ENCODE measurements at regions not wholly inside any gene's neighbourhood (a gene's known extent, or its start where the extent isn't known, plus 50 kb on each side); places are given as distances from the start of the nearest gene placed in this dataset.

DNA sequence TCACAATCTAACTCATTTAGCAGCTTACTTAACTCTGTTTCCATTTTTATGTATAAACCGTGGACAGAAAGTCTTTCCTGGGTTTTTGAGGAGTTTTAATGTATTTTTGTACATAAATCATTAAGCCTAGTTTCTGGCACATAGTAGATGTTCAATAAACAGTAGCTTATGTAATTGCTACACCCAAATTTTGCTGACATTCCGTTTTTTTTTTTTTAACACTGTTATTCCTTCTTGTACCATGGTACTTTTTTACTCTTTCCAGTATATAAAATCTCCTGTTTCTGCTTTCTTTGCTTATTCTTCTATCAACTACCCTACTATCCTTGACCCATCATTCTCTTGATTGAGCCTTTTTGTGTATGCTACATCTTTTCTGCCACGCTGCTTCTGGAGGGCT lies 1151.3 kb upstream of the CRIM1 start (continued):
- TF ChIP-seq, protein P1, sequence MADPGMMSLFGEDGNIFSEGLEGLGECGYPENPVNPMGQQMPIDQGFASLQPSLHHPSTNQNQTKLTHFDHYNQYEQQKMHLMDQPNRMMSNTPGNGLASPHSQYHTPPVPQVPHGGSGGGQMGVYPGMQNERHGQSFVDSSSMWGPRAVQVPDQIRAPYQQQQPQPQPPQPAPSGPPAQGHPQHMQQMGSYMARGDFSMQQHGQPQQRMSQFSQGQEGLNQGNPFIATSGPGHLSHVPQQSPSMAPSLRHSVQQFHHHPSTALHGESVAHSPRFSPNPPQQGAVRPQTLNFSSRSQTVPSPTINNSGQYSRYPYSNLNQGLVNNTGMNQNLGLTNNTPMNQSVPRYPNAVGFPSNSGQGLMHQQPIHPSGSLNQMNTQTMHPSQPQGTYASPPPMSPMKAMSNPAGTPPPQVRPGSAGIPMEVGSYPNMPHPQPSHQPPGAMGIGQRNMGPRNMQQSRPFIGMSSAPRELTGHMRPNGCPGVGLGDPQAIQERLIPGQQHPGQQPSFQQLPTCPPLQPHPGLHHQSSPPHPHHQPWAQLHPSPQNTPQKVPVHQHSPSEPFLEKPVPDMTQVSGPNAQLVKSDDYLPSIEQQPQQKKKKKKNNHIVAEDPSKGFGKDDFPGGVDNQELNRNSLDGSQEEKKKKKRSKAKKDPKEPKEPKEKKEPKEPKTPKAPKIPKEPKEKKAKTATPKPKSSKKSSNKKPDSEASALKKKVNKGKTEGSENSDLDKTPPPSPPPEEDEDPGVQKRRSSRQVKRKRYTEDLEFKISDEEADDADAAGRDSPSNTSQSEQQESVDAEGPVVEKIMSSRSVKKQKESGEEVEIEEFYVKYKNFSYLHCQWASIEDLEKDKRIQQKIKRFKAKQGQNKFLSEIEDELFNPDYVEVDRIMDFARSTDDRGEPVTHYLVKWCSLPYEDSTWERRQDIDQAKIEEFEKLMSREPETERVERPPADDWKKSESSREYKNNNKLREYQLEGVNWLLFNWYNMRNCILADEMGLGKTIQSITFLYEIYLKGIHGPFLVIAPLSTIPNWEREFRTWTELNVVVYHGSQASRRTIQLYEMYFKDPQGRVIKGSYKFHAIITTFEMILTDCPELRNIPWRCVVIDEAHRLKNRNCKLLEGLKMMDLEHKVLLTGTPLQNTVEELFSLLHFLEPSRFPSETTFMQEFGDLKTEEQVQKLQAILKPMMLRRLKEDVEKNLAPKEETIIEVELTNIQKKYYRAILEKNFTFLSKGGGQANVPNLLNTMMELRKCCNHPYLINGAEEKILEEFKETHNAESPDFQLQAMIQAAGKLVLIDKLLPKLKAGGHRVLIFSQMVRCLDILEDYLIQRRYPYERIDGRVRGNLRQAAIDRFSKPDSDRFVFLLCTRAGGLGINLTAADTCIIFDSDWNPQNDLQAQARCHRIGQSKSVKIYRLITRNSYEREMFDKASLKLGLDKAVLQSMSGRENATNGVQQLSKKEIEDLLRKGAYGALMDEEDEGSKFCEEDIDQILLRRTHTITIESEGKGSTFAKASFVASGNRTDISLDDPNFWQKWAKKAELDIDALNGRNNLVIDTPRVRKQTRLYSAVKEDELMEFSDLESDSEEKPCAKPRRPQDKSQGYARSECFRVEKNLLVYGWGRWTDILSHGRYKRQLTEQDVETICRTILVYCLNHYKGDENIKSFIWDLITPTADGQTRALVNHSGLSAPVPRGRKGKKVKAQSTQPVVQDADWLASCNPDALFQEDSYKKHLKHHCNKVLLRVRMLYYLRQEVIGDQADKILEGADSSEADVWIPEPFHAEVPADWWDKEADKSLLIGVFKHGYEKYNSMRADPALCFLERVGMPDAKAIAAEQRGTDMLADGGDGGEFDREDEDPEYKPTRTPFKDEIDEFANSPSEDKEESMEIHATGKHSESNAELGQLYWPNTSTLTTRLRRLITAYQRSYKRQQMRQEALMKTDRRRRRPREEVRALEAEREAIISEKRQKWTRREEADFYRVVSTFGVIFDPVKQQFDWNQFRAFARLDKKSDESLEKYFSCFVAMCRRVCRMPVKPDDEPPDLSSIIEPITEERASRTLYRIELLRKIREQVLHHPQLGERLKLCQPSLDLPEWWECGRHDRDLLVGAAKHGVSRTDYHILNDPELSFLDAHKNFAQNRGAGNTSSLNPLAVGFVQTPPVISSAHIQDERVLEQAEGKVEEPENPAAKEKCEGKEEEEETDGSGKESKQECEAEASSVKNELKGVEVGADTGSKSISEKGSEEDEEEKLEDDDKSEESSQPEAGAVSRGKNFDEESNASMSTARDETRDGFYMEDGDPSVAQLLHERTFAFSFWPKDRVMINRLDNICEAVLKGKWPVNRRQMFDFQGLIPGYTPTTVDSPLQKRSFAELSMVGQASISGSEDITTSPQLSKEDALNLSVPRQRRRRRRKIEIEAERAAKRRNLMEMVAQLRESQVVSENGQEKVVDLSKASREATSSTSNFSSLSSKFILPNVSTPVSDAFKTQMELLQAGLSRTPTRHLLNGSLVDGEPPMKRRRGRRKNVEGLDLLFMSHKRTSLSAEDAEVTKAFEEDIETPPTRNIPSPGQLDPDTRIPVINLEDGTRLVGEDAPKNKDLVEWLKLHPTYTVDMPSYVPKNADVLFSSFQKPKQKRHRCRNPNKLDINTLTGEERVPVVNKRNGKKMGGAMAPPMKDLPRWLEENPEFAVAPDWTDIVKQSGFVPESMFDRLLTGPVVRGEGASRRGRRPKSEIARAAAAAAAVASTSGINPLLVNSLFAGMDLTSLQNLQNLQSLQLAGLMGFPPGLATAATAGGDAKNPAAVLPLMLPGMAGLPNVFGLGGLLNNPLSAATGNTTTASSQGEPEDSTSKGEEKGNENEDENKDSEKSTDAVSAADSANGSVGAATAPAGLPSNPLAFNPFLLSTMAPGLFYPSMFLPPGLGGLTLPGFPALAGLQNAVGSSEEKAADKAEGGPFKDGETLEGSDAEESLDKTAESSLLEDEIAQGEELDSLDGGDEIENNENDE (IDR thresholded peaks at IDR 0.05; ENCODE audit: insufficient replicate concordance, low read length): no peak
- TF ChIP-seq POU5F1 (IDR thresholded peaks at IDR 0.05; ENCODE audit: low read depth, low read length): no peak
- no peak for TF ChIP-seq PHF8 (conservative IDR thresholded peaks at IDR 0.05; ENCODE audit: low read depth, low read length)
- TF ChIP-seq CHD1 (IDR thresholded peaks at IDR 0.05; ENCODE audit: low read depth, low read length): no peak
- no peak for TF ChIP-seq RXRA (IDR thresholded peaks at IDR 0.05; ENCODE audit: insufficient read depth, low read depth, low read length)
- no peak for TF ChIP-seq POLR2A (IDR thresholded peaks at IDR 0.05; ENCODE audit: control extremely low read depth in 1 of 2, low read depth in 2 of 2, low read length in 2 of 2)
- no peak for TF ChIP-seq RFX5 (IDR thresholded peaks at IDR 0.05; ENCODE audit: borderline replicate concordance, low read depth, low read length)
- no peak for TF ChIP-seq CHD2 (IDR thresholded peaks at IDR 0.05; ENCODE audit: low read length)

All from H1 (cell line).